GM18870 (cell line): ENCODE measurements at regions not wholly inside any gene's neighbourhood (a gene's known extent, or its start where the extent isn't known, plus 50 kb on each side); places are given as distances from the start of the nearest gene placed in this dataset.
"Not testable (repeated sequence)": the region's sequence is repeated elsewhere in the genome, so short reads cannot be mapped to it uniquely, and the experiment has no call there.

Source experiments
- ATAC-seq: cut with Tn5 transposase; IDR thresholded peaks from one replicate; pipeline ENCODE4 v1.9.1; 2021; ENCODE audit warnings: moderate library complexity; ENCODE audit not compliant: unreplicated experiment

- ATAC-seq, result no peak
Observed at GRCh38 chr14:44453433-44454171, 53.5 kb downstream of the FSCB start.

GRCh38 chr14:44450232-44450631, 56.9 kb downstream of the FSCB start:
- not testable (repeated sequence) for ATAC-seq

GRCh38 chr14:44449680-44450079, 57.4 kb downstream of the FSCB start:
- ATAC-seq, result no peak

GRCh38 chr14:44448951-44449358, 58.1 kb downstream of the FSCB start:
- ATAC-seq, result no peak

GRCh38 chr14:44446965-44447364, 60.1 kb downstream of the FSCB start:
- ATAC-seq, result no peak

- no peak for ATAC-seq
Observed at GRCh38 chr14:44444454-44444853, 62.6 kb downstream of the FSCB start.

GRCh38 chr14:44438936-44439335, 68.1 kb downstream of the FSCB start:
- no peak for ATAC-seq

- ATAC-seq, result no peak
Observed at GRCh38 chr14:44438221-44438620, 68.9 kb downstream of the FSCB start.

GRCh38 chr14:44436458-44436857, 70.6 kb downstream of the FSCB start:
- ATAC-seq, result no peak

GRCh38 chr14:44428231-44428945, 78.7 kb downstream of the FSCB start:
- ATAC-seq, result no peak

GRCh38 chr14:44422699-44423098, 84.4 kb downstream of the FSCB start:
- ATAC-seq, result no peak

GRCh38 chr14:44420226-44420625, 86.9 kb downstream of the FSCB start:
- no peak for ATAC-seq

GRCh38 chr14:44418856-44419255, 88.2 kb downstream of the FSCB start:
- no peak for ATAC-seq

GRCh38 chr14:44417809-44418208, 89.3 kb downstream of the FSCB start:
- no peak for ATAC-seq

GRCh38 chr14:44414646-44415045, 92.4 kb downstream of the FSCB start:
- no peak for ATAC-seq

GRCh38 chr14:44412858-44413569, 94.1 kb downstream of the FSCB start:
- ATAC-seq, result no peak

- ATAC-seq, result no peak
Observed at GRCh38 chr14:44405011-44405486, 102.0 kb downstream of the FSCB start.

- no peak for ATAC-seq
Observed at GRCh38 chr14:44404599-44404998, 102.5 kb downstream of the FSCB start.

GRCh38 chr14:44404036-44404435, 103.0 kb downstream of the FSCB start:
- ATAC-seq, result no peak

- no peak for ATAC-seq
Observed at GRCh38 chr14:44403193-44403592, 103.9 kb downstream of the FSCB start.

GRCh38 chr14:44396226-44396625, 110.9 kb downstream of the FSCB start:
- no peak for ATAC-seq

- no peak for ATAC-seq
Observed at GRCh38 chr14:44392984-44393383, 114.1 kb downstream of the FSCB start.
